HG03175 (cell line): ENCODE measurements at regions not wholly inside any gene's neighbourhood (a gene's known extent, or its start where the extent isn't known, plus 50 kb on each side); places are given as distances from the start of the nearest gene placed in this dataset.
"Not testable (repeated sequence)": the region's sequence is repeated elsewhere in the genome, so short reads cannot be mapped to it uniquely, and the experiment has no call there.

Experiments
- ATAC-seq: cut with Tn5 transposase; IDR thresholded peaks from one replicate; pipeline ENCODE4 v1.9.1; 2021; ENCODE audit warnings: mild to moderate bottlenecking, moderate library complexity; ENCODE audit not compliant: unreplicated experiment

- no peak for ATAC-seq
Measured at GRCh38 chr4:188905248-188905647, 766.0 kb downstream of the TRIML1 start.

- no peak for ATAC-seq
Measured at GRCh38 chr4:188911199-188911598, 772.0 kb downstream of the TRIML1 start.

GRCh38 chr4:188911707-188912106 lies 772.5 kb downstream of the TRIML1 start:
- ATAC-seq: no peak

- no peak for ATAC-seq
Measured at GRCh38 chr4:188915175-188915574, 775.9 kb downstream of the TRIML1 start.

GRCh38 chr4:188918787-188919186 lies 779.5 kb downstream of the TRIML1 start:
- no peak for ATAC-seq

- ATAC-seq: no peak
Measured at GRCh38 chr4:188930822-188931221, 791.6 kb downstream of the TRIML1 start.

- ATAC-seq: no peak
Measured at GRCh38 chr4:188934320-188934962, 795.2 kb downstream of the TRIML1 start.

GRCh38 chr4:188941524-188942119 lies 802.4 kb downstream of the TRIML1 start:
- ATAC-seq: no peak

GRCh38 chr4:188942606-188943005 lies 803.4 kb downstream of the TRIML1 start:
- ATAC-seq: no peak

GRCh38 chr4:188949596-188949995 lies 810.4 kb downstream of the TRIML1 start:
- no peak for ATAC-seq

- no peak for ATAC-seq
Measured at GRCh38 chr4:188955066-188955465, 815.8 kb downstream of the TRIML1 start.

GRCh38 chr4:188956566-188956965 lies 817.3 kb downstream of the TRIML1 start:
- no peak for ATAC-seq

- no peak for ATAC-seq
Measured at GRCh38 chr4:188958346-188958745, 819.1 kb downstream of the TRIML1 start.

GRCh38 chr4:188959424-188959823 lies 820.2 kb downstream of the TRIML1 start:
- no peak for ATAC-seq

GRCh38 chr4:188960411-188961093 lies 821.3 kb downstream of the TRIML1 start:
- ATAC-seq: no peak

GRCh38 chr4:188971125-188971524 lies 831.9 kb downstream of the TRIML1 start:
- ATAC-seq: no peak

GRCh38 chr4:188975271-188975670 lies 836.0 kb downstream of the TRIML1 start:
- ATAC-seq: no peak

GRCh38 chr4:188976644-188977115 lies 837.4 kb downstream of the TRIML1 start:
- no peak for ATAC-seq

- not testable (repeated sequence) for ATAC-seq
Measured at GRCh38 chr4:188977232-188977631, 838.0 kb downstream of the TRIML1 start.

- no peak for ATAC-seq
Measured at GRCh38 chr4:188984518-188984917, 845.3 kb downstream of the TRIML1 start.

- ATAC-seq: no peak
Measured at GRCh38 chr4:188986271-188986689, 847.0 kb downstream of the TRIML1 start.

- no peak for ATAC-seq
Measured at GRCh38 chr4:188987011-188987410, 847.8 kb downstream of the TRIML1 start.
